C4-2B (cell line): ENCODE measurements at regions not wholly inside any gene's neighbourhood (a gene's known extent, or its start where the extent isn't known, plus 50 kb on each side); places are given as distances from the start of the nearest gene placed in this dataset.

Source experiments
- ZFX ChIP-seq: fragments of 450-650 bp; IDR thresholded peaks from 2 replicates; pipeline ENCODE4 v1.6.1; 2017
- TF ChIP-seq, protein P1 (sequence below): fragments of 450-650 bp; conservative IDR thresholded peaks from 2 replicates; pipeline ENCODE4 v1.5.1; 2017; ENCODE audit warnings: mild to moderate bottlenecking

DNA sequence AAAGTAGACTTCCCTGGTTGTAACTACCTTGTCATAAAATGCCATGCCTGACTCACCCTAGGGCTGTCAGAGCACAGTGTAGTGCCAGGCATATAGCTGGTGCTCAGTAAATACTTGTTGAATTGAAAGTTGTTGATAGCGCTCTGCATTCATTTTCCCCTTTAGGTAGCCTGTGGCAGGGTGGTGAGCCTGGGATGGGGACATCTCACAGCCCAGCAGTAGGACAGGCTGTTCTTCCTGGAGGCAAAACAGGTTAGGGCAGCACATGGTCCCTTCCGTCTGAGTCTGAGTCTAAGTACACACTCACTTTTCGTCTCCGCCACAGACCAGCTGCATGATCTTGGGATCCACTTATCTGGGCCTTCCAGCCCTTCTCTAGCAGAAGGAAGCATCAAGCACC is 401.9 kb downstream of the ZSWIM6 start:
- TF ChIP-seq, protein P1, sequence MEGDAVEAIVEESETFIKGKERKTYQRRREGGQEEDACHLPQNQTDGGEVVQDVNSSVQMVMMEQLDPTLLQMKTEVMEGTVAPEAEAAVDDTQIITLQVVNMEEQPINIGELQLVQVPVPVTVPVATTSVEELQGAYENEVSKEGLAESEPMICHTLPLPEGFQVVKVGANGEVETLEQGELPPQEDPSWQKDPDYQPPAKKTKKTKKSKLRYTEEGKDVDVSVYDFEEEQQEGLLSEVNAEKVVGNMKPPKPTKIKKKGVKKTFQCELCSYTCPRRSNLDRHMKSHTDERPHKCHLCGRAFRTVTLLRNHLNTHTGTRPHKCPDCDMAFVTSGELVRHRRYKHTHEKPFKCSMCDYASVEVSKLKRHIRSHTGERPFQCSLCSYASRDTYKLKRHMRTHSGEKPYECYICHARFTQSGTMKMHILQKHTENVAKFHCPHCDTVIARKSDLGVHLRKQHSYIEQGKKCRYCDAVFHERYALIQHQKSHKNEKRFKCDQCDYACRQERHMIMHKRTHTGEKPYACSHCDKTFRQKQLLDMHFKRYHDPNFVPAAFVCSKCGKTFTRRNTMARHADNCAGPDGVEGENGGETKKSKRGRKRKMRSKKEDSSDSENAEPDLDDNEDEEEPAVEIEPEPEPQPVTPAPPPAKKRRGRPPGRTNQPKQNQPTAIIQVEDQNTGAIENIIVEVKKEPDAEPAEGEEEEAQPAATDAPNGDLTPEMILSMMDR = no peak
- no peak for TF ChIP-seq ZFX
